PC-3 (cell line): ENCODE measurements at regions not wholly inside any gene's neighbourhood (a gene's known extent, or its start where the extent isn't known, plus 50 kb on each side); places are given as distances from the start of the nearest gene placed in this dataset.

ENCODE experiments used
- EZH2 ChIP-seq: fragments of 300-600 bp; sonication (generic); IDR thresholded peaks from one replicate; pipeline ENCODE4 v1.6.1; 2017; ENCODE audit warnings: antibody characterized with exemption, mild to moderate bottlenecking, low read length; ENCODE audit not compliant: unreplicated experiment
- TF ChIP-seq, protein P1 (sequence below): fragments of 300-600 bp; sonication (generic); conservative IDR thresholded peaks from 2 replicates; pipeline ENCODE4 v1.5.1; 2017; ENCODE audit warnings: antibody characterized with exemption, low read depth, mild to moderate bottlenecking, low read length

DNA sequence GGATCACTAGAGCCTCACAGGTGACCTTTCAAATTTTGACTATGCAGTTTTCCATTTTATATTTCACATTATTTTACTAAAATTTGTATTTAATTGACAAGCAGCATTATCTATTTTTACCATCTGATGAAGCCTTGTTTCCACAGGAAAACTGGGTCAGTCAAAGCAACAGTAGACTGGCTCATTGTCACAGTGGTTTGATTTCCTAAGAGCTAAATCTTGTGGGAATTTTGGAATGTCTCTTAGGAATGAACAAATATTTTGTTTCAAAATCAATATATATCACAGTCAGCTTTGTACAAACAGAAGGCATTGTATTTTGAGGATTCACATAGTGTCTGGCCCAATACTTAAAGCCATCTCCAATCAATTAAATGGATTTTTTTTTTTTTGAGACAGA, 152.6 kb upstream of the RNPC3 start:
- TF ChIP-seq, protein P1, sequence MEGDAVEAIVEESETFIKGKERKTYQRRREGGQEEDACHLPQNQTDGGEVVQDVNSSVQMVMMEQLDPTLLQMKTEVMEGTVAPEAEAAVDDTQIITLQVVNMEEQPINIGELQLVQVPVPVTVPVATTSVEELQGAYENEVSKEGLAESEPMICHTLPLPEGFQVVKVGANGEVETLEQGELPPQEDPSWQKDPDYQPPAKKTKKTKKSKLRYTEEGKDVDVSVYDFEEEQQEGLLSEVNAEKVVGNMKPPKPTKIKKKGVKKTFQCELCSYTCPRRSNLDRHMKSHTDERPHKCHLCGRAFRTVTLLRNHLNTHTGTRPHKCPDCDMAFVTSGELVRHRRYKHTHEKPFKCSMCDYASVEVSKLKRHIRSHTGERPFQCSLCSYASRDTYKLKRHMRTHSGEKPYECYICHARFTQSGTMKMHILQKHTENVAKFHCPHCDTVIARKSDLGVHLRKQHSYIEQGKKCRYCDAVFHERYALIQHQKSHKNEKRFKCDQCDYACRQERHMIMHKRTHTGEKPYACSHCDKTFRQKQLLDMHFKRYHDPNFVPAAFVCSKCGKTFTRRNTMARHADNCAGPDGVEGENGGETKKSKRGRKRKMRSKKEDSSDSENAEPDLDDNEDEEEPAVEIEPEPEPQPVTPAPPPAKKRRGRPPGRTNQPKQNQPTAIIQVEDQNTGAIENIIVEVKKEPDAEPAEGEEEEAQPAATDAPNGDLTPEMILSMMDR: no peak
- no peak for TF ChIP-seq EZH2
